HEK293T (cell line): ENCODE measurements at regions not wholly inside any gene's neighbourhood (a gene's known extent, or its start where the extent isn't known, plus 50 kb on each side); places are given as distances from the start of the nearest gene placed in this dataset.

ENCODE experiments used
- ARNT ChIP-seq: fragments of 450-650 bp; IDR thresholded peaks from 2 replicates; pipeline ENCODE4 v1.6.1; 2017; ENCODE audit warnings: mild to moderate bottlenecking
- BHLHE40 ChIP-seq: fragments of 450-650 bp; IDR thresholded peaks from 2 replicates; pipeline ENCODE4 v1.6.1; 2016; ENCODE audit warnings: mild to moderate bottlenecking, moderate library complexity, borderline replicate concordance
- CTBP1 ChIP-seq: fragments of 450-650 bp; IDR thresholded peaks from 2 replicates; pipeline ENCODE4 v1.6.1; 2016; ENCODE audit warnings: borderline replicate concordance
- ELF4 ChIP-seq: fragments of 450-650 bp; IDR thresholded peaks from 2 replicates; pipeline ENCODE4 v1.6.1; 2017; ENCODE audit warnings: antibody characterized with exemption
- FOXA1 ChIP-seq: fragments of 450-650 bp; IDR thresholded peaks from 2 replicates; pipeline ENCODE4 v1.6.1; 2016; ENCODE audit warnings: mild to moderate bottlenecking
- FOXK2 ChIP-seq: fragments of 450-650 bp; IDR thresholded peaks from 2 replicates; pipeline ENCODE4 v1.6.1; 2016; ENCODE audit warnings: mild to moderate bottlenecking
- FOXM1 ChIP-seq: fragments of 450-650 bp; IDR thresholded peaks from 2 replicates; pipeline ENCODE4 v1.6.1; 2017; ENCODE audit warnings: mild to moderate bottlenecking, borderline replicate concordance
- HDGF ChIP-seq: fragments of 450-650 bp; IDR thresholded peaks from 2 replicates; pipeline ENCODE4 v1.6.1; 2017; ENCODE audit warnings: antibody characterized with exemption, borderline replicate concordance
- L3MBTL2 ChIP-seq: fragments of 450-650 bp; conservative IDR thresholded peaks from 2 replicates; pipeline ENCODE4 v1.6.1; 2016; ENCODE audit warnings: mild to moderate bottlenecking
- LEF1 ChIP-seq: fragments of 450-650 bp; IDR thresholded peaks from 2 replicates; pipeline ENCODE4 v1.6.1; 2017; ENCODE audit warnings: mild to moderate bottlenecking, borderline replicate concordance
- SP1 ChIP-seq: fragments of 450-650 bp; IDR thresholded peaks from 2 replicates; pipeline ENCODE4 v1.6.1; 2017
- SUZ12 ChIP-seq: fragments of 450-650 bp; IDR thresholded peaks from 2 replicates; pipeline ENCODE4 v1.6.1; 2016; ENCODE audit warnings: mild to moderate bottlenecking
- TARDBP ChIP-seq: fragments of 450-650 bp; IDR thresholded peaks from 2 replicates; pipeline ENCODE4 v1.6.1; 2016
- ZNF384 ChIP-seq: fragments of 450-650 bp; IDR thresholded peaks from 2 replicates; pipeline ENCODE4 v1.6.1; 2016

DNA sequence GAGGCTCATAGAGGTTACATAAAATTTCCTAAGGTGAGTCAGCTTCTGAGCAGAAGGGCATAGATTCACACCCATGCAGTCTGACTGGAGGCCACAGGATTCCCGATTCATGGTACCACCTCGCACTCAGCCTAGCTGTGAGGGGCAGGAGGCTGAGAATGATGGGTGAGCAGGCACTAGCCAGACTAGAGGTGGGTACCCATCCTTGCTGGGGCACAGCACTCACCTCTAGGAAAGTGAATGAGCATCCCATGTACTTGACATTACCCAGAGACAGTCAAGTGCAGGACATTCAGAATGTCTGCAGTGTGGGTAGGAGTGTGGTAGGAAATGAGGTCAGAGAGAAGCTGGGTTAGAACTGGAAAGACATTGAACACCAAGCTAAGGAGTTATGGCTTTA, 255.5 kb downstream of the CDK5RAP2 start:
- TF ChIP-seq LEF1: no peak
- no peak for TF ChIP-seq TARDBP
- TF ChIP-seq HDGF: no peak
- TF ChIP-seq ELF4: no peak
- TF ChIP-seq FOXK2: no peak
- TF ChIP-seq FOXM1: no peak
- no peak for TF ChIP-seq ZNF384
- no peak for TF ChIP-seq SUZ12
- TF ChIP-seq SP1: no peak
- TF ChIP-seq BHLHE40: no peak
- TF ChIP-seq ARNT: no peak
- TF ChIP-seq CTBP1: no peak
- no peak for TF ChIP-seq FOXA1
- TF ChIP-seq L3MBTL2: no peak
